ENCODE measurements at regions not wholly inside any gene's neighbourhood (a gene's known extent, or its start where the extent isn't known, plus 50 kb on each side); places are given as distances from the start of the nearest gene placed in this dataset.

GRCh38 chr10:108911814-108912541 lies 1011.3 kb downstream of the XPNPEP1 start:
- DNase-seq: peak; percentile 81
- 3 to 4% methylated on average over 47 of the region's 47 CpGs for WGBS, 2 donors
- H3K27me3 ChIP-seq: no peaks in the 10 kb centered on the region
- intact Hi-C loops (cut with DNase I): no loop called here
- H3K27ac ChIP-seq: no peak overlapping the region
- no peaks in the 10 kb centered on the region for H3K36me3 ChIP-seq
- peak overlapping the region; percentile 34 to 58 (median 55) for H3K4me3 ChIP-seq
- H3K4me1 ChIP-seq: peaks cover 0 to 13% (median 5%) of the 10 kb centered on the region in 4 donors
- TF ChIP-seq POLR2A (IDR thresholded peaks at IDR 0.05) (no peak), POLR2AphosphoS5 (IDR thresholded peaks at IDR 0.05) (no peak), EP300 (IDR thresholded peaks at IDR 0.05) (no peak), CTCF (IDR thresholded peaks at IDR 0.05) (peak in 3 of 4 experiments; percentile 21 to 64 (median 39))
- no peaks in the 10 kb centered on the region for H3K9me3 ChIP-seq

GRCh38 chr10:108908096-108908495 lies 1015.2 kb downstream of the XPNPEP1 start:
- Histone ChIP-seq H3K27ac (no peak overlapping the region), H3K27me3 (no peaks in the 10 kb centered on the region), H3K36me3 (no peaks in the 10 kb centered on the region), H3K4me1 (peaks cover 0 to 13% (median 5%) of the 10 kb centered on the region in 4 donors), H3K9me3 (no peaks in the 10 kb centered on the region), H3K4me3 (no peak overlapping the region)
- DNase-seq: no peak
- 79 to 88% methylated on average over 1 of the region's 1 CpG for WGBS, 2 donors
- intact Hi-C loops (cut with DNase I): no loop called here
- no peak for TF ChIP-seq EP300 (IDR thresholded peaks at IDR 0.05)
- no peak for TF ChIP-seq POLR2AphosphoS5 (IDR thresholded peaks at IDR 0.05)
- no peak for TF ChIP-seq POLR2A (IDR thresholded peaks at IDR 0.05)
- TF ChIP-seq CTCF (IDR thresholded peaks at IDR 0.05): no peak

- Histone ChIP-seq H3K4me3 (no peak overlapping the region), H3K27ac (no peak overlapping the region), H3K36me3 (no peaks in the 10 kb centered on the region), H3K27me3 (no peaks in the 10 kb centered on the region), H3K9me3 (no peaks in the 10 kb centered on the region), H3K4me1 (no peaks in the 10 kb centered on the region)
- 66 to 74% methylated on average over 4 of the region's 4 CpGs for WGBS, 2 donors
- no peak for DNase-seq
- intact Hi-C loops (cut with DNase I): no loop called here
- no peak for TF ChIP-seq POLR2A (IDR thresholded peaks at IDR 0.05)
- TF ChIP-seq POLR2AphosphoS5 (IDR thresholded peaks at IDR 0.05): no peak
Observed at GRCh38 chr10:108905821-108906220, 1017.5 kb downstream of the XPNPEP1 start.

- H3K27me3 ChIP-seq: no peaks in the 10 kb centered on the region
- H3K9me3 ChIP-seq: no peaks in the 10 kb centered on the region
- DNase-seq: no peak
- H3K36me3 ChIP-seq: no peaks in the 10 kb centered on the region
- no peaks in the 10 kb centered on the region for H3K4me1 ChIP-seq
- H3K27ac ChIP-seq: no peak overlapping the region
- intact Hi-C loops (cut with DNase I): no loop called here
- TF ChIP-seq POLR2A (IDR thresholded peaks at IDR 0.05): no peak
- H3K4me3 ChIP-seq: no peak overlapping the region
Observed at GRCh38 chr10:108905171-108905570, 1018.1 kb downstream of the XPNPEP1 start.

GRCh38 chr10:108904163-108904838 lies 1019.0 kb downstream of the XPNPEP1 start:
- 79 to 84% methylated on average over 5 of the region's 5 CpGs for WGBS, 2 donors

More at GRCh38 chr10:108904163-108904838, 1019.0 kb downstream of the XPNPEP1 start:
- no peaks in the 10 kb centered on the region for H3K36me3 ChIP-seq
- H3K9me3 ChIP-seq: no peaks in the 10 kb centered on the region
- no peak for DNase-seq
- H3K4me1 ChIP-seq: no peaks in the 10 kb centered on the region
- no peak overlapping the region for H3K27ac ChIP-seq
- no peaks in the 10 kb centered on the region for H3K27me3 ChIP-seq
- no peak overlapping the region for H3K4me3 ChIP-seq
- intact Hi-C loops (cut with DNase I): no loop called here
- TF ChIP-seq POLR2A (IDR thresholded peaks at IDR 0.05) (no peak), POLR2AphosphoS5 (IDR thresholded peaks at IDR 0.05) (no peak), CTCF (IDR thresholded peaks at IDR 0.05) (no peak), EP300 (IDR thresholded peaks at IDR 0.05) (no peak)
